NCI-H1417 (cell line): ENCODE measurements at regions not wholly inside any gene's neighbourhood (a gene's known extent, or its start where the extent isn't known, plus 50 kb on each side); places are given as distances from the start of the nearest gene placed in this dataset.
"Not testable (repeated sequence)": the region's sequence is repeated elsewhere in the genome, so short reads cannot be mapped to it uniquely, and the experiment has no call there.

ENCODE experiments used
- DNase-seq, 3 experiments: peaks; one replicate each; lab custom pipeline; 2025; lab: John Stamatoyannopoulos, UW

GRCh38 chr13:65600702-65601101 is 1629.4 kb downstream of the PCDH9 start:
- DNase-seq: no peak

- DNase-seq: no peak
These were observed 1632.0 kb downstream of the PCDH9 start for GRCh38 chr13:65597839-65598818.

DNA sequence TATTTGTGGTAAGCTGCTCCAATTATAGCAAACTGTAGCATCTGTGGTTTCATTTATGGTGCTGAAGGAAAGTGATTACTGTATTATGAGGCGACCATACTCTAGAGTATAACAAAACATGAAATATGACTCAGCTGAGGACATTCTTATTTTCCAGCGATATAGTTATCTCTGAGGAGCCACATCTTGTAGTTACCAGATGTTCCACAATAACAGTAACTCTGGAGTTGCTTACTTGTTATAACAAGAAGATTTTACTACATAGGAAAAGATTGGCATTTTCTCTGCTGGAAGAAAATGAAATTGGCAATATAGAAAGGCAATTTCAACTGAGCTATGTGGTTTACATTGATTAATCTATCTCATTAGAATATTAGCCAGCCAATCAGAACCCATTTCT is 1634.2 kb downstream of the PCDH9 start:
- DNase-seq: no peak

DNA sequence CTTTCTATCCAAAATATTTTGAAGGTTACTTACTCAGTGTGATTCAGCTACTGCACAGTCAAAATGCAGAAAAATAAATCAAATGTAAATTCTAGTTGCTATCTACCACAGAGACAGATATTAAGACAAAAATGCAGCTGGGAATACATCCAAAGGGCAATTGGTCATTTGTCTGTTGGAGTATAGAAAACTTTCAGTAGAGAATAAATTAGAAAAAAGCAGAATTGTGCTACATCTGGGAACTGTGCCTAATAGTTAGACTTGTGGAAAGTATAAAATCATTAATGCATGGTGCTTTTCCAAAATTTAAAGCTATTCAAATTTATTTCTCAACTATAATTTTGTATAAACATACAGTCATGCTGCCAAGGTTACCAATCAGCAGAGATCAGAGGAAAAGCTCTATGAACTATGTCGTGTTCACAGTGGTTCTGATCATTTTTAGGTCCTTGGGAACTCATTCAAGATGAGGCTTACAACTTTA is 1635.8 kb downstream of the PCDH9 start:
- DNase-seq: no peak

DNA sequence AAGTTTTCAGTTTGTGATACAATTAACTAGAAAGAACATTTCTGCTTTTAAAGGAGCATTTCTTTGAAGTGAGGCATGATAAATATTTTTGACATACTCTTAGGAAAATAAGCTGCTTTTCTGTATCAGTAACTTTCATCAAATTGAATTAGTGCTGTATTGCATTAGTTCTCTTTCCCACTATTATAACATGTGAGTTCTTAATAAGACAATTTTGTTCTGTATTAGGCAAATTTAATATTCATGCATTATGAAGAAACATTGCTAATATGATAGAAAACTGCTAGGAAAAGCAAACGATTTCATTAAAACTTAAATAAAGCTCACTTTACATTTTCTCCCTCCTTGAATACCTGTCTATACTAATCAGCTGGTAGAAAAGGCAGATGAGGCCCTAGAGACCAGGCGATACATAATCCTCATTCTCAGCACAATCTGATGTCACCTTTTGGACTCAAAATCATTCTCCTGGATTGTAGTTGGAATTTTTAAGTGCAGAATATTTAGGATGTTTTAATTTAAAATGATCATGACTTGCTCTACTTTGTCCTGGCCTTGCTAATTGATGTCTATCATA is 1636.8 kb downstream of the PCDH9 start:
- no peak for DNase-seq

GRCh38 chr13:65592731-65593130 is 1637.4 kb downstream of the PCDH9 start:
- DNase-seq: no peak

- DNase-seq: no peak
These were observed 1644.8 kb downstream of the PCDH9 start for GRCh38 chr13:65585346-65585745.

- no peak for DNase-seq
These were observed 1646.0 kb downstream of the PCDH9 start for GRCh38 chr13:65584126-65584525.

- DNase-seq: no peak
These were observed 1648.0 kb downstream of the PCDH9 start for GRCh38 chr13:65582160-65582559.

DNA sequence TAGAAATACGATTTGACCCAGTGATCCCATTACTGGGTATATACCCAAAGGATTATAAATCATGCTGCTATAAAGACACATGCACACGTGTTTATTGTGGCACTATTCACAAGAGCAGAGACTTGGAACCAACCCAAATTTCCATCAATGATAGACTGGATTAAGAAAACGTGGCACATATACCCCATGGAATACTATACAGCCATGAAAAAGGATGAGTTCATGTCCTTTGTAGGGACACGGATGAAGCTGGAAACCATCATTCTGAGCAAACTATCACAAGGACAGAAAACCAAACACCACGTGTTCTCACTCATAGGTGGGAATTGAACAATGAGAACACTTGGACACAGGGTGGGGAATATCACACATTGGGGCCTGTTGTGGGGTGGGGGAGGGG is 1665.6 kb downstream of the PCDH9 start:
- DNase-seq: not testable (repeated sequence)

GRCh38 chr13:65562305-65562704 is 1667.8 kb downstream of the PCDH9 start:
- no peak for DNase-seq

GRCh38 chr13:65560936-65561335 is 1669.2 kb downstream of the PCDH9 start:
- DNase-seq: no peak

DNA sequence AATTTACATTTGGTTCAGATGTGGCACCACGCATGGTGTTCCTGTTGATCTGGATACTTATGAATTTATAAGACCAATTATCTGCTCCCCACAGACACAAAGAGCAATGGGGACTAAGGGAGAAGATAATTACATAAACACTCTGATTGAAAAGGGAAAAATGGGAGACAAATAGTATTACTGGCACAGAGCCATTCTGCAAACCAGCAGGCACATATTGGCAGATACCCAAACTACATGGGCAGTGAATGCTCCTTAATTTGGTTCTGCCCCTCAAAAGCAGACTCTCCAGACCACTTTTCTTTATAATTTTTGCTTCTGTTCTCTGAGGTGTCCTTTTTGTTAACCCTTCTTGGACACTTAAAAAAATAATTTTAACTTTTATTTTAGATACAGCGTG is 1674.2 kb downstream of the PCDH9 start:
- DNase-seq: peak in 2 of 3 experiments; percentile 78 to 98

DNA sequence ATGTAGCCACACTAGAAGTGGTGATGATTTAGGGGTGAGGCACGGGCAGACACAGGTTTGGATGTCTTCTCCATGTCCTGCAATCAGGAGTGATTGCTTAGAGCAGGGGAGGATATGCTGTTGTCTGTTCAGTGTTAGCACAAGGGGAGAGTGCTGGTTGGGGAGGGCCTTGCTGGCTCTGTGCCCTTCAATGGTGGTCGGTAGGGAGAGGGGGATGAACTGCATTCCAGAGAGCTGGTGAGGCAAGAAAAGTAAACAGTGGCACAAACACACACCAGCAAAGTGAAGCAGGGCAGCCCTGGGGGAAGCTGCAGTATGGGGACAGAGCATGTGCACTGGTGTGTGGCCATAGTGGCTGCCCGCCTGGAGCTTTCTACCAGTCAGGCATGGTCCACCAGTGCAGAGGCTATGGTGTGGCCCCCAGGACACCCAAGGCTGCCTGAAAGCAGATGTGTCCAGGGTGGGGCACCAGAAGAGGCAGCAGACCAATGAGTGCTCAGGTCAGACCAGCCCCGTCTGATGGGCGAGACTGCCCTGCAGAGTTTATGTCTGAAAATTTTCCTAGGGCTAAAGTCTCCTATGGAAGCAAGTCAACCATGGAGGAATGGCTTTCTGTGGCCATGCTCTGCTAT is 1676.9 kb downstream of the PCDH9 start:
- no peak for DNase-seq

DNA sequence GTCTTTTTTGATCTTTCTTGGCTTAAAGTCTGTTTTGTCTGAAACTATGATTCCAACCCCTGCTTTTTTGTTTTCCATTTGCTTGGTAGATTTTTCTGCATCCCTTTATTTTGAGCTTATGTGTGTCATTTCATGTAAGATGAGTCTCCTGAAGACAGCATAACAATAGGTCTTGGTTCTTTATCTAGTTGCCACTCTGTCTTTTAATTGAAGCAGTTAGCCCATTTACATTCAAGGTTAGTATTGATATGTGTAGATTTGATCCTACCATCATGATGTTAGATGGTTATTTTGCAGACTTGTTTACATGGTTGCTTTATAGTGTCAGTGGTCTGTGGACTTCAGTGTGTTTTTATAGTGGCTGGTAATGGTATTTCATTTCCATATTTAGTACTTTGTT is 1678.9 kb downstream of the PCDH9 start:
- no peak for DNase-seq

- no peak for DNase-seq
These were observed 1690.0 kb downstream of the PCDH9 start for GRCh38 chr13:65540175-65540574.

- DNase-seq: no peak
These were observed 1694.8 kb downstream of the PCDH9 start for GRCh38 chr13:65535370-65535769.

GRCh38 chr13:65532231-65532630 is 1697.9 kb downstream of the PCDH9 start:
- no peak for DNase-seq

- DNase-seq: no peak
These were observed 1699.4 kb downstream of the PCDH9 start for GRCh38 chr13:65530688-65531087.

- DNase-seq: no peak
These were observed 1700.6 kb downstream of the PCDH9 start for GRCh38 chr13:65529541-65529940.

DNA sequence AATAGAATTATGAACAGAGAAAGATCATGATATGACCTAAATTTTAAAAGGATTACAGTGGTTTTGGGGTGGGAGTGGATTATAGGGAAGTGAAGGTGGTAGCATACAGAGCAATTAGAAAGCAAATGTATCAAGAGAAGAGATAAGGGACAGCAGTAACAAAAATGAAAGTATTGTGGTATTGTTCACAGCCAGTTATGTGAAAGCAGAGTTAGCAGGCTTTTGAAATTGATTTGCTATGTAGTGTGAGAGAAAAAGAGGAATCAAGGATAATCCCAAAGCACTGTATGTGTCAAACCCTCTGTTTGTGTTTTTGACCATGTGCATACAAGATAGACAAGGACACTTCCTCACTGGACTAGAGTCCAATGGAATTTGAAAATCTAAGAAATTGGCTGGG is 1721.4 kb downstream of the PCDH9 start:
- DNase-seq: no peak

GRCh38 chr13:65508338-65508737 is 1721.8 kb downstream of the PCDH9 start:
- DNase-seq: peak in 1 of 3 experiments; percentile 27

- DNase-seq: no peak
These were observed 1724.2 kb downstream of the PCDH9 start for GRCh38 chr13:65505941-65506340.
